Type B pancreatic cell (in vitro differentiated cells): ENCODE measurements at regions not wholly inside any gene's neighbourhood (a gene's known extent, or its start where the extent isn't known, plus 50 kb on each side); places are given as distances from the start of the nearest gene placed in this dataset.

Experiments used
- DNase-seq: peaks from one replicate; pipeline ENCODE4 v3.0.0; 2021; ENCODE audit warnings: mixed read lengths; ENCODE audit not compliant: unreplicated experiment; ENCODE audit errors: extremely low spot score
- H3K27ac Mint-ChIP-seq: 2 replicates; pipeline ENCODE4 v1.8.0; 2021; ENCODE audit warnings: mild to moderate bottlenecking, mixed read lengths
- H3K27me3 Mint-ChIP-seq: 2 replicates; pipeline ENCODE4 v1.8.0; 2021; ENCODE audit warnings: mixed read lengths
- H3K36me3 Mint-ChIP-seq: 2 replicates; pipeline ENCODE4 v1.8.0; 2021; ENCODE audit warnings: mixed read lengths
- H3K4me1 Mint-ChIP-seq: one replicate; pipeline ENCODE4 v1.8.0; 2021; ENCODE audit warnings: mixed read lengths; ENCODE audit not compliant: unreplicated experiment
- H3K4me3 Mint-ChIP-seq: 2 replicates; pipeline ENCODE4 v1.8.0; 2021; ENCODE audit warnings: mild to moderate bottlenecking, mixed read lengths
- H3K9me3 Mint-ChIP-seq: 2 replicates; pipeline ENCODE4 v1.8.0; 2021; ENCODE audit warnings: mixed read lengths
- CTCF ChIP-seq: fragments of 200-600 bp; sonication (generic); conservative IDR thresholded peaks from 2 replicates; pipeline ENCODE4 v1.5.0; 2021; ENCODE audit warnings: antibody characterized with exemption, mild to moderate bottlenecking

DNA sequence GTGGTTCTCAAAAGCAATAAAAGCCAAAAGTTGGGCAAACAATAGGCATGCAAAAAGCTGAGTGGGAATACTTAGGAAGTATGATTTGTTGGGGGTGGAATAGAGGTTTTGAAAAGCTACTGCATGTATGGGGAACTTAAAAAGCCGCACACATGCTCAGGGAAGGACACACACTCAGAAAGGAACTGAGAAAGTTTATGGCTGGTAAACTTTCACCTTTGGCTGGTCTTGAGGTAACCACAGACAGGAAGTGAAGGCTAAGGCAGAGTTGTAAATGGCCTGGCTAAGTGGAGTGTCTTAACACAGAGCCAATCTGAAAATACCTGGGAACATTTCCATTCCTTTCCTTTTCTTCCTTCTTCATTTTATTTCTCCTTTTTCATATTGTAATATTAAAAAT lies 134.5 kb upstream of the EXOC2 start:
- no peaks in the 10 kb centered on the region for H3K36me3 Mint-ChIP-seq
- H3K27ac Mint-ChIP-seq, result no peak overlapping the region
- H3K9me3 Mint-ChIP-seq, result peaks cover 15% of the 10 kb centered on the region
- no peak for DNase-seq
- peaks cover 14% of the 10 kb centered on the region for H3K27me3 Mint-ChIP-seq
- H3K4me3 Mint-ChIP-seq, result no peak overlapping the region
- TF ChIP-seq CTCF, result no peak
- H3K4me1 Mint-ChIP-seq, result peaks cover 4% of the 10 kb centered on the region

GRCh38 chr6:819122-819521 lies 126.2 kb upstream of the EXOC2 start:
- H3K4me3 Mint-ChIP-seq, result no peak overlapping the region
- no peaks in the 10 kb centered on the region for H3K9me3 Mint-ChIP-seq
- H3K4me1 Mint-ChIP-seq, result peaks cover 13% of the 10 kb centered on the region
- no peak for DNase-seq
- H3K27me3 Mint-ChIP-seq, result peaks cover 19% of the 10 kb centered on the region
- H3K27ac Mint-ChIP-seq, result no peak overlapping the region
- no peak for TF ChIP-seq CTCF
- no peaks in the 10 kb centered on the region for H3K36me3 Mint-ChIP-seq

GRCh38 chr6:818196-818595 lies 125.3 kb upstream of the EXOC2 start:
- no peaks in the 10 kb centered on the region for H3K36me3 Mint-ChIP-seq
- peaks cover 13% of the 10 kb centered on the region for H3K4me1 Mint-ChIP-seq
- no peaks in the 10 kb centered on the region for H3K9me3 Mint-ChIP-seq
- DNase-seq, result no peak
- peaks cover 19% of the 10 kb centered on the region for H3K27me3 Mint-ChIP-seq
- TF ChIP-seq CTCF, result no peak
- H3K4me3 Mint-ChIP-seq, result no peak overlapping the region
- H3K27ac Mint-ChIP-seq, result peak overlapping the region; percentile 14

GRCh38 chr6:816510-817084 lies 123.7 kb upstream of the EXOC2 start:
- Mint-ChIP-seq H3K27ac (no peak overlapping the region), H3K27me3 (peaks cover 14% of the 10 kb centered on the region), H3K9me3 (no peaks in the 10 kb centered on the region), H3K4me1 (peaks cover 13% of the 10 kb centered on the region), H3K4me3 (no peak overlapping the region), H3K36me3 (no peaks in the 10 kb centered on the region)
- no peak for DNase-seq
- TF ChIP-seq CTCF, result no peak

DNA sequence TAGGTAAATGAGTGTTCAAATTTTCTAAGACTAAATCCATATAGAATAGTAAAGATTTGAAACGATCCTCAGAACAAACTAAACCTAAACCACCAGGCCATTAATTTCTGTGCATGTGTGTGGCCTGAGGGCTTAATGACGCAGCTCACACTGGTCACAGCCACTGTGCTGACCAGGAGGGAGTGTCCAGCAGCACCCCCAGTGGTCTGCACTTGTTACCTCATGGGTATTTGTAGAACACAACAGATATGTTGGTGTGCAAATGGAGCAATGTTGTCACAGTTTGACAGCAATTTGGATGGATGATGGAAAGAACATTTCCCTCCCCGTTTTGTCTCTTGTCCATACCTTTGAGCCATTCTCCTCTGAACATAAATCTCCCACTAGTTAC lies 122.4 kb upstream of the EXOC2 start:
- peak; percentile 59 for TF ChIP-seq CTCF
- no peaks in the 10 kb centered on the region for H3K9me3 Mint-ChIP-seq
- H3K27me3 Mint-ChIP-seq, result peaks cover 11% of the 10 kb centered on the region
- no peaks in the 10 kb centered on the region for H3K36me3 Mint-ChIP-seq
- peaks cover 13% of the 10 kb centered on the region for H3K4me1 Mint-ChIP-seq
- H3K27ac Mint-ChIP-seq, result no peak overlapping the region
- H3K4me3 Mint-ChIP-seq, result no peak overlapping the region
- no peak for DNase-seq
